Brain microvascular endothelial cell (primary cell): ENCODE measurements at regions not wholly inside any gene's neighbourhood (a gene's known extent, or its start where the extent isn't known, plus 50 kb on each side); places are given as distances from the start of the nearest gene placed in this dataset.

Source experiments
- DNase-seq: peaks from one replicate; pipeline ENCODE4 v3.0.0-alpha.2; 2020
- H3K27ac ChIP-seq: fragments of 250-450 bp; sonication (Bioruptor Pico); 2 replicates; pipeline ENCODE4 v1.5.1; 2020; ENCODE audit warnings: mild to moderate bottlenecking, moderate library complexity
- H3K27me3 ChIP-seq: fragments of 250-450 bp; sonication (Bioruptor Pico); replicated peaks from 2 replicates; pipeline ENCODE4 v1.5.1; 2020; ENCODE audit warnings: mild to moderate bottlenecking
- H3K36me3 ChIP-seq: fragments of 250-450 bp; sonication (Bioruptor Pico); replicated peaks from 2 replicates; pipeline ENCODE4 v1.5.1; 2020; ENCODE audit warnings: mild to moderate bottlenecking
- H3K4me3 ChIP-seq: 2 replicates; pipeline ENCODE4 v1.5.1; 2011; ENCODE audit warnings: low read depth, mild to moderate bottlenecking, control low read depth, low read length, moderate library complexity
- in situ Hi-C: cut with HindIII; loops from 2 replicates; pipeline ENCODE4 v1.10.0; 2017; ENCODE audit warnings: low sequenced_read_pairs, low pct_ligation_motif_present
- TF ChIP-seq, protein P1 (sequence below): IDR thresholded peaks from 2 replicates; pipeline ENCODE4 v1.5.1; 2011; ENCODE audit warnings: low read depth, mild to moderate bottlenecking, moderate library complexity, low read length, control low read depth, inconsistent platforms; ENCODE audit errors: missing control alignments

DNA sequence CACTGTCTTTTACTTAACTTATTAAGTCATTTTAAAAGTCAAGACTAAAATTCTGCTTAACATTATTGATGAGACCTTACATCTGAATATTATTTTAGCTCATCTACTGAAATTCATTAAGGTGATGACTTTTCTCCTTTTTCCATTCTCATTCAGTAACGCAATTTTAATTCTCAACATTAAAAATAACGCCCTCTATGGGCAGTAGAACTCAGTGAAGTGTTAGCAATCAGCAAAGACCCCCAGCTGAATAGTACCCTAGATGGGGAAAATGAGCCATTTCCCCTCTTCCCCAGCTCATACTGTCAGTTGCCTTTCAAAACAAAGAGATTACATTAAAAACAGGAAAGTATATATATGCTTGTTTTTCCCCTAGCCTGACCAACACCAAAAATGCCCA, 203.3 kb downstream of the NR4A2 start:
- no peaks in the 10 kb centered on the region for H3K27me3 ChIP-seq
- no peak for DNase-seq
- no peak overlapping the region for H3K27ac ChIP-seq
- TF ChIP-seq, protein P1, sequence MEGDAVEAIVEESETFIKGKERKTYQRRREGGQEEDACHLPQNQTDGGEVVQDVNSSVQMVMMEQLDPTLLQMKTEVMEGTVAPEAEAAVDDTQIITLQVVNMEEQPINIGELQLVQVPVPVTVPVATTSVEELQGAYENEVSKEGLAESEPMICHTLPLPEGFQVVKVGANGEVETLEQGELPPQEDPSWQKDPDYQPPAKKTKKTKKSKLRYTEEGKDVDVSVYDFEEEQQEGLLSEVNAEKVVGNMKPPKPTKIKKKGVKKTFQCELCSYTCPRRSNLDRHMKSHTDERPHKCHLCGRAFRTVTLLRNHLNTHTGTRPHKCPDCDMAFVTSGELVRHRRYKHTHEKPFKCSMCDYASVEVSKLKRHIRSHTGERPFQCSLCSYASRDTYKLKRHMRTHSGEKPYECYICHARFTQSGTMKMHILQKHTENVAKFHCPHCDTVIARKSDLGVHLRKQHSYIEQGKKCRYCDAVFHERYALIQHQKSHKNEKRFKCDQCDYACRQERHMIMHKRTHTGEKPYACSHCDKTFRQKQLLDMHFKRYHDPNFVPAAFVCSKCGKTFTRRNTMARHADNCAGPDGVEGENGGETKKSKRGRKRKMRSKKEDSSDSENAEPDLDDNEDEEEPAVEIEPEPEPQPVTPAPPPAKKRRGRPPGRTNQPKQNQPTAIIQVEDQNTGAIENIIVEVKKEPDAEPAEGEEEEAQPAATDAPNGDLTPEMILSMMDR, result no peak
- in situ Hi-C loops, result no loop called here
- H3K4me3 ChIP-seq, result no peak overlapping the region
- H3K36me3 ChIP-seq, result no peaks in the 10 kb centered on the region

DNA sequence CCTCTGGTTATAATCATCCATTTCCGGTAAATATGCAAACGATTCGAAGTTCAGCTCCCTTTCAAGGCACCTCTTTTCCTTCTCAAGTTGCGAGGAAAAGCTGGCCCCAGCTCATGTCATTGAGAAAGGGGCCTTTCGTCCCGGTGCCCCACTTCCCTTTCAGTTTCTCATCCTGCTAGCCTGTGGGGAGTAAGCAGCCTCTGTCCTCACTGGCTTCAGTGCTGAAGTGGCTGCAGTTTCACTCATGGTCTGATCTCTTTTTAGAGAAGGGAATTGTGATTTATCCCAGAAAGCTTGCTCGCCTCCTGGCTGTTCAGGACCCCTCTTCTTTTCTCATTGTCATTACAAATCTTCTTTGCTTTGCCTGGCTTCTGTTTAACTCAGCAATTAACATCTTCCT, 207.5 kb downstream of the NR4A2 start:
- H3K4me3 ChIP-seq, result no peak overlapping the region
- TF ChIP-seq, protein P1, result no peak
- no peak overlapping the region for H3K27ac ChIP-seq
- H3K27me3 ChIP-seq, result no peaks in the 10 kb centered on the region
- no peaks in the 10 kb centered on the region for H3K36me3 ChIP-seq
- in situ Hi-C loops, result no loop called here
- no peak for DNase-seq

DNA sequence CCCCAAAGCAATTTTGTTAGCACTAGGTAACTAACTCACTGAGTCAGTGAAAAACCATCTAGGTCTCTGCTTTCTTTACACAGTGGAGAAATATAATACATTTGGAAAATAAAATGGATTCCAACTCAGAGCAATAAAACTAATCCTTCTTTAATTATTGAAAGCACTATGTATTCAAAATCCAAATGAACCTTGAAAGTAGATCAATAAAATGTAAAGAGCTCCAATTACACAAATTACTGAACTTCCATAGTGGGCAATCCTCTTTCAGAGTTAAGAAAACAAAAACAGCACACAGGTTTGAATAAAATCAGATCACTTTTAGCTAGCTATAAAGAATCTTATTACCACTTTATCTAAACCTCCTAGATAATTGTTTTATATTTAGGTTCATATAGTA, 208.1 kb downstream of the NR4A2 start:
- no peaks in the 10 kb centered on the region for H3K27me3 ChIP-seq
- in situ Hi-C loops, result no loop called here
- TF ChIP-seq, protein P1, result no peak
- H3K27ac ChIP-seq, result no peak overlapping the region
- H3K36me3 ChIP-seq, result no peaks in the 10 kb centered on the region
- DNase-seq, result no peak
- H3K4me3 ChIP-seq, result no peak overlapping the region

DNA sequence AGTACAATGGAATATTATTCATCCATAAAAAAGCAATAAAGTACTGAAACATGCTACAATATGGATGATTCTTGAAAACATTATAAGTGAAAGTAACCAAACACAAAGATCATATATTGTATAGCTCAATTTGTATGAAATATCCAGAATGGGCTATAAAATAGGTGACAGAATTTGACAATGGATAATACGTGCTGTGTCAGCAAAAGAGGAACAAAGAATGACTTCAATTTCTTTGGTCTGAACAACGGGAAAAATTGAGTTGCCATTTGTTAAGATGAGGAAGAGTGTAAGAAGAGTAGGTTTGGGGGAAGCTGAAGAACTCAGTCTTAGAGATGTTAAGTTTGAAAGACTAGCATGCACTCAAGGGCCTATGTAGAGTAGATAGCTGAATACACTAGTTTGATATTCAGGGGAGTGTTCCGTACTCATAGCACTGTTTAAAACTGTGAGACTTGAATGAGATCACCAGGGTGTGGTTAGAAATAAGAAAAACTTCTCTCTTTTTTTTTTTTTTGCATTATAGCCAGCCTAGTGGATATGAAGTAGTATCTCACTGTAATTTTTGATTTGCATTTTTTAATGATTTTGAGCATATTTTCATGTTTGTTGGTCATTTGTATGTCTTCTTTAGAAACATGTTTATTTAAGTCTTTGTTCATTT, 213.6 kb downstream of the NR4A2 start:
- TF ChIP-seq, protein P1, result no peak
- Histone ChIP-seq H3K4me3 (no peak overlapping the region), H3K36me3 (no peaks in the 10 kb centered on the region), H3K27ac (no peak overlapping the region), H3K27me3 (no peaks in the 10 kb centered on the region)
- DNase-seq, result no peak
- in situ Hi-C loops, result no loop called here

DNA sequence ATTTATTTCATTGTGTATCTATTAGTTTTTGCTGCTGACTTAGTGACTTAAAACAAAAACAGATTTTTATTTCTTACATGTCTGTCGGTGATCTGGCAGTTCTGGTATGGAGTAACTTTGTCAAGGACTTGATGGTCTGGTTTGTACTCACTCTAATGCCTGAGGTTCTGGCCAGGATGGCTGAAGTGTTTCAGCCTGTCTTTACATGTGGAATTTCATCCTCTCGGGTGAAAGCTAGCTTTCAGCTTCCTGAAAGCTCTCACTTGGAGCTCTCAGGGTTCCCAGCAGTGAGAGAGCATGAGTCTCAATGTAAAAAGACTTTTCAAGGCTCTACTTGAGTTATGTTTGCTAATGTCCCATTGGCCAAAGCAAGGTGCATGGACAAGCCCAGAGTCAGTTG, 216.4 kb downstream of the NR4A2 start:
- in situ Hi-C loops, result no loop called here
- H3K36me3 ChIP-seq, result no peaks in the 10 kb centered on the region
- TF ChIP-seq, protein P1, result no peak
- H3K27ac ChIP-seq, result no peak overlapping the region
- no peaks in the 10 kb centered on the region for H3K27me3 ChIP-seq
- DNase-seq, result no peak
- no peak overlapping the region for H3K4me3 ChIP-seq

DNA sequence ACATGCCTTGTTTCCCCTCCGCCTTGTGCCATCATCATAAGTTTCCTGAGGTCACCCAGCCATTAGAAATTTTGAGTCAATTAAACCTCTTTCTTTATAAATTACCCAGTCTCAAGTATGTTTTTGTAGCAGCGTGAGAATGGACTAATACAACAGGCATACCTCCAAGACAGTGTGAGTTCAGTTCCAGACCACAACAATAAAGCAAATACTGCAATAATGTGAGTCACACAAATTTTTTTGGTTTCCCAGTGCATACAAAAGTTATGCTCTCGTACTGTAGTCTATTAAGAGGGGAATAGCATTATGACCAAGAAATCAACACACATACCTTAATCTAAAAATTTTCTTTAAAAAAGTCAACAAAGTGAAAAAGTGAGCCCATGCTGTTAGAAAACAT, 217.2 kb downstream of the NR4A2 start:
- no peak for DNase-seq

More for the DNA sequence above, 217.2 kb downstream of the NR4A2 start:
- in situ Hi-C loops, result no loop called here
- TF ChIP-seq, protein P1, result no peak
- Histone ChIP-seq H3K27ac (no peak overlapping the region), H3K36me3 (no peaks in the 10 kb centered on the region), H3K4me3 (no peak overlapping the region), H3K27me3 (no peaks in the 10 kb centered on the region)
